ENCODE measurements at regions not wholly inside any gene's neighbourhood (a gene's known extent, or its start where the extent isn't known, plus 50 kb on each side); places are given as distances from the start of the nearest gene placed in this dataset.

DNA sequence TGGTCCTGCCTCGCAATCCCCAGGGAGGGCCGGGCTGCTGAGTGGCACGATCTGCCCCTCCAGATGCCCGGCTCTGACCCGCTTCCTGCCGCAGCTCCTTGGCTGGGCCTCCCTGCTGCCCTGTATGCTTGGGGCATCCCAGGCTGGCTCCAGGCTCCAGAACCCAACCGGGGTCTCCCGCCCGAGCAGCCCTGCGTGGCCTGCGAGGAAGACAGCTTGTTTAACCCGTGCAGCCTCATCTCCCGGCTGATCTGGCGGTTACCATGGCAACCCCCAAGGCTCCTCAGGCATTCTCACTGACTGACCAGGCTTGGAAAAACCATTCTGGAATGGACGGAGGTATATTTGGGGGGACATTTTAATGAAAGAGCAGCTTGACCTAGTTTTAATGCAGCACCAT is 232.4 kb upstream of the MYO3A start:
- TF ChIP-seq, protein P1, sequence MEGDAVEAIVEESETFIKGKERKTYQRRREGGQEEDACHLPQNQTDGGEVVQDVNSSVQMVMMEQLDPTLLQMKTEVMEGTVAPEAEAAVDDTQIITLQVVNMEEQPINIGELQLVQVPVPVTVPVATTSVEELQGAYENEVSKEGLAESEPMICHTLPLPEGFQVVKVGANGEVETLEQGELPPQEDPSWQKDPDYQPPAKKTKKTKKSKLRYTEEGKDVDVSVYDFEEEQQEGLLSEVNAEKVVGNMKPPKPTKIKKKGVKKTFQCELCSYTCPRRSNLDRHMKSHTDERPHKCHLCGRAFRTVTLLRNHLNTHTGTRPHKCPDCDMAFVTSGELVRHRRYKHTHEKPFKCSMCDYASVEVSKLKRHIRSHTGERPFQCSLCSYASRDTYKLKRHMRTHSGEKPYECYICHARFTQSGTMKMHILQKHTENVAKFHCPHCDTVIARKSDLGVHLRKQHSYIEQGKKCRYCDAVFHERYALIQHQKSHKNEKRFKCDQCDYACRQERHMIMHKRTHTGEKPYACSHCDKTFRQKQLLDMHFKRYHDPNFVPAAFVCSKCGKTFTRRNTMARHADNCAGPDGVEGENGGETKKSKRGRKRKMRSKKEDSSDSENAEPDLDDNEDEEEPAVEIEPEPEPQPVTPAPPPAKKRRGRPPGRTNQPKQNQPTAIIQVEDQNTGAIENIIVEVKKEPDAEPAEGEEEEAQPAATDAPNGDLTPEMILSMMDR (IDR thresholded peaks at IDR 0.05) = no peak
- TF ChIP-seq EP300 (IDR thresholded peaks at IDR 0.05) (no peak), POLR2AphosphoS5 (IDR thresholded peaks at IDR 0.05) (no peak), POLR2A (IDR thresholded peaks at IDR 0.05) (no peak)
- Histone ChIP-seq H3K9me3 (no peaks in the 10 kb centered on the region), H3K27ac (no peak overlapping the region), H3K27me3 (no peaks in the 10 kb centered on the region), H3K4me1 (no peaks in the 10 kb centered on the region), H3K36me3 (no peaks in the 10 kb centered on the region), H3K4me3 (no peak overlapping the region)
- no peak for DNase-seq
- WGBS, 2 donors = 69% methylated on average over 15 of the region's 15 CpGs
- intact Hi-C loops (cut with DNase I) = no loop called here

DNA sequence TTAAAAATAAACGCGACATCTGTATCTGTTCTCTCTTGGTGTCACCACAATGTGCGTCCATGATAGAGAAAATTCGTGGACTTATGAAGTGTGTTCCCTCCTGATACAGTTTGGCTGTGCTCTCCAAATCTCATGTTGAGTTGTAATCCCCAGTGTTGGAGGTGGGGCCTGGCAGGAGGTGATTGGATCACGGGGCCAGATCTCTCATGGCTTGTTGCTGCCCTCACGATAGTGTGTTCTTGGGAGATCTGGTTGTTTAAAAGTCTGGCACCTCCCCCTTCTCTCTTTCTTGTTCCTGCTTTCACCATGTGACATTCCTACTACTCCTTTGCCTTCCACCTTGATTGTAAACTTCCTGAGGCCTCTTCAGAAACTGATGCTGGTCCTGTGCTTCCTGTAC is 229.4 kb upstream of the MYO3A start:
- WGBS, 2 donors = 69 to 76% methylated on average over 6 of the region's 6 CpGs
- Histone ChIP-seq H3K36me3 (no peaks in the 10 kb centered on the region), H3K27me3 (no peaks in the 10 kb centered on the region), H3K4me3 (no peak overlapping the region), H3K27ac (no peak overlapping the region), H3K9me3 (no peaks in the 10 kb centered on the region), H3K4me1 (no peaks in the 10 kb centered on the region)
- no peak for DNase-seq
- intact Hi-C loops (cut with DNase I) = no loop called here
- TF ChIP-seq, protein P1 (IDR thresholded peaks at IDR 0.05) = no peak
- TF ChIP-seq POLR2A (IDR thresholded peaks at IDR 0.05) = no peak
- TF ChIP-seq EP300 (IDR thresholded peaks at IDR 0.05) = no peak
- TF ChIP-seq POLR2AphosphoS5 (IDR thresholded peaks at IDR 0.05) = no peak

DNA sequence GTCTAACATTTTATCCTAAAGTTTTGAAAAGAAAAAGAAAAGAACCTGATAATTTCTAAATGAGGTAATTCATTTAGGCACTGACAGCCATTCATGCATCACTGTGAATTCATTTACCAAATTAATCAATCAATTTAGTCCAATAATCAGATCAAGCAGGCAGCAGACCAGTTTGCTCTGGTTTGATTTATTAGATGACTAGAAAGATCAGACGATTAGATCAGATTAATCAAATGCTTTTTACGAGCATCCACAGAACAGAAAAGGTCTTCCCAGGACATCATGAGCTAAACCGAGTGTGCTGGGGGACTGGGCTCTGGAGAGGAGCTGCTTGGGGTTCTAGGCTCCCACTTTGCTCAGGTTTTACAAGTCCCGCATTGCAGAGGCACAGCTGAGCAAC is 226.5 kb upstream of the MYO3A start:
- intact Hi-C loops (cut with DNase I) = no loop called here
- Histone ChIP-seq H3K9me3 (no peaks in the 10 kb centered on the region), H3K27ac (no peak overlapping the region), H3K36me3 (no peaks in the 10 kb centered on the region), H3K27me3 (no peaks in the 10 kb centered on the region), H3K4me3 (no peak overlapping the region), H3K4me1 (no peaks in the 10 kb centered on the region)
- 71 to 82% methylated on average over 4 of the region's 4 CpGs for WGBS, 2 donors
- no peak for DNase-seq
- no peak for TF ChIP-seq POLR2AphosphoS5 (IDR thresholded peaks at IDR 0.05)
- TF ChIP-seq, protein P1 (IDR thresholded peaks at IDR 0.05) = no peak
- no peak for TF ChIP-seq EP300 (IDR thresholded peaks at IDR 0.05)
- TF ChIP-seq POLR2A (IDR thresholded peaks at IDR 0.05) = no peak

DNA sequence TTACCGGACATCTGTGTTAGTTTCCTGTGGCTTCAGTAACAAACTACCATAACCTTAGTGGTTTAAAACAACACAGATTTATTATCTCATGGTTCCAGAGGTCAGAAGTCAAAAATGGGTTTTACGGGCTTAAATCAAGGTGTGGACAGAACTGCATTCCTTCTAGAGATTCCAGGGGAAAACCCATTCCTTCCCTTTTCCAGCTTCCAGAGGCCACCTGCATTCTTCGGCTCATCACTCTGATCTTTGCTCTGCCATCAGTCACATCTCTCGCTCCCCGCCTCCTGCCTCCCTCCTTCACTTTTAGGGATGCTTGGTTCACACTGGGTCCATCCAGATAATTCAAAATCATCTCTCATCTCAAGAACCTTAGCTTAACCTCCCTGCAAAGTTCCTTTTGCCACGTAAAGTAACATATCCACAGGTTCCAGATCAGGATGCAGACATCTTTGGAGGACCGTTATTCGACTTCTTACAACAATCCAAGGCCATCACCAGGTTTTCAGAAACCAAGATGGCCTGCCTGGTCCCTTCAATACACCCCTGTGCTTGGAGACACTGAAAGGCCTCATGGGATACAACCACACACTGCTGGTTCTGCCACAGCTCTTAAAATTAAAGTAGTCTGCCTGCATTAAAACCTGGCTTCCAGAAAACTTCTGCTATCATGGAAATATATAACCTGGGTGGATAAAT is 225.9 kb upstream of the MYO3A start:
- Histone ChIP-seq H3K9me3 (no peaks in the 10 kb centered on the region), H3K36me3 (no peaks in the 10 kb centered on the region), H3K27me3 (no peaks in the 10 kb centered on the region), H3K4me1 (no peaks in the 10 kb centered on the region), H3K4me3 (no peak overlapping the region), H3K27ac (no peak overlapping the region)
- WGBS, 2 donors = 68 to 80% methylated on average over 8 of the region's 8 CpGs
- DNase-seq = no peak
- intact Hi-C loops (cut with DNase I) = no loop called here
- TF ChIP-seq POLR2A (IDR thresholded peaks at IDR 0.05) (no peak), EP300 (IDR thresholded peaks at IDR 0.05) (no peak), POLR2AphosphoS5 (IDR thresholded peaks at IDR 0.05) (no peak)
- TF ChIP-seq, protein P1 (IDR thresholded peaks at IDR 0.05) = no peak

DNA sequence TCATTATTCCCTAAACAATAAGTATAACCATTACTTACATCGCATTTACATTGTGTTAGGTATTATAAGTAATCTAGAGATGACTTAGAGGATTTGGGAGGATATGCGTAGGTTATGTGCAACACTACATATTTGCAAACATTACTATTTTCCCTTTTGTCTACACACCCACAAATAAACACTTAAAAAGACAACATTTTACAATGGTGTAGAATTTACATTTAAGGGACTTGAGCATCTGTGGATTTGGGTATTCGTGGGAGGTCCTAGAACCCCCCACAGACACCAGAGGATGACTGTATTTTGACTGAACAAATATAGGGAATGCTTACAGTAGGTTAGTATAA is 220.2 kb upstream of the MYO3A start:
- Histone ChIP-seq H3K27me3 (no peaks in the 10 kb centered on the region), H3K4me1 (no peaks in the 10 kb centered on the region), H3K9me3 (no peaks in the 10 kb centered on the region), H3K4me3 (no peak overlapping the region), H3K36me3 (no peaks in the 10 kb centered on the region), H3K27ac (no peak overlapping the region)
- intact Hi-C loops (cut with DNase I) = no loop called here
- TF ChIP-seq, protein P1 (IDR thresholded peaks at IDR 0.05) = no peak
- TF ChIP-seq POLR2AphosphoS5 (IDR thresholded peaks at IDR 0.05) (no peak), EP300 (IDR thresholded peaks at IDR 0.05) (no peak), POLR2A (IDR thresholded peaks at IDR 0.05) (no peak)
- WGBS, 2 donors = 70 to 87% methylated on average over 3 of the region's 3 CpGs
- DNase-seq = no peak
